Parathyroid adenoma (tissue), 2 donors: ENCODE measurements at regions not wholly inside any gene's neighbourhood (a gene's known extent, or its start where the extent isn't known, plus 50 kb on each side); places are given as distances from the start of the nearest gene placed in this dataset.

Experiments used
- H2AFZ ChIP-seq: fragments of 300-600 bp; sonication (generic); one replicate; pipeline ENCODE4 v1.7.0; 2017; ENCODE audit warnings: antibody characterized with exemption, mild to moderate bottlenecking
- H3K27ac ChIP-seq: fragments of 300-600 bp; sonication (generic); one replicate; pipeline ENCODE4 v1.7.0; 2017
- H3K27me3 ChIP-seq: fragments of 300-600 bp; sonication (generic); one replicate; pipeline ENCODE4 v1.7.0; 2017; ENCODE audit warnings: low read length; ENCODE audit not compliant: control insufficient read depth, insufficient read depth
- H3K36me3 ChIP-seq: fragments of 300-600 bp; sonication (generic); one replicate; pipeline ENCODE4 v1.7.0; 2017; ENCODE audit warnings: low read length; ENCODE audit not compliant: control insufficient read depth, insufficient read depth
- H3K4me1 ChIP-seq: fragments of 300-600 bp; sonication (generic); one replicate; pipeline ENCODE4 v1.7.0; 2017; ENCODE audit warnings: control low read depth
- H3K4me2 ChIP-seq: fragments of 300-600 bp; sonication (generic); one replicate; pipeline ENCODE4 v1.7.0; 2017; ENCODE audit warnings: low read length
- H3K4me3 ChIP-seq: fragments of 300-600 bp; sonication (generic); one replicate; pipeline ENCODE4 v1.7.0; 2017; ENCODE audit warnings: low read depth, low read length
- H3K79me2 ChIP-seq: fragments of 300-600 bp; sonication (generic); one replicate; pipeline ENCODE4 v1.7.0; 2017; ENCODE audit warnings: control low read depth
- H3K9ac ChIP-seq: fragments of 300-600 bp; sonication (generic); one replicate; pipeline ENCODE4 v1.7.0; 2017; ENCODE audit warnings: mild to moderate bottlenecking
- H3K9me3 ChIP-seq: fragments of 300-600 bp; sonication (generic); one replicate; pipeline ENCODE4 v1.7.0; 2017; ENCODE audit warnings: low read length; ENCODE audit not compliant: control insufficient read depth
- CTCF ChIP-seq: fragments of 300-600 bp; sonication (generic); IDR thresholded peaks from one replicate; pipeline ENCODE4 v1.7.0; 2017; ENCODE audit warnings: antibody characterized with exemption, mild to moderate bottlenecking
- donor health status: primary hyperparathyroidism.

DNA sequence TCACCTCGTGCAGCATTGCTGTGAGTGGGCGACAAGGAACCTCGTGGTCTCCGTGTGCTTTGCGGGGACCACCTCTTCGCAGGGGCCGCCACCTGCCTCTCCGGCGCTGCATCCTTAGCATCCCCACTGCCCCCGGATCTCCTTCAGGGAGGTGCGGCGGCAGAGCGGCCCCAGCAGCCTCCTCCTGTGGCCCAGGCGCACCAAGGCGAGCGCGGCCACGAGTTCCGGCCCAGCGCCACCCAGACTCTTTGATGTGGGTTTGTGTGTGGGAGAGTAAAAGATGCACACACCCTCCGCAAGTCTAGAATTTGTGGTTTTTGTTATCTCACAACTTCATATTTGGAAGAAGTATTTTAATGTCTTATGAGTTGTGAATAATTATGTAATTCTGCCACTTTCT lies 118.8 kb upstream of the DIO3 start:
- no peak overlapping the region for H3K4me3 ChIP-seq
- H3K36me3 ChIP-seq, result no peaks in the 10 kb centered on the region
- no peaks in the 10 kb centered on the region for H3K27me3 ChIP-seq
- H3K27ac ChIP-seq, result no peak overlapping the region
- no peak overlapping the region for H3K4me2 ChIP-seq
- H3K4me1 ChIP-seq, result no peaks in the 10 kb centered on the region
- H3K9me3 ChIP-seq, result no peaks in the 10 kb centered on the region
- H2AFZ ChIP-seq, result no peak overlapping the region
- no peaks in the 10 kb centered on the region for H3K79me2 ChIP-seq
- no peak overlapping the region for H3K9ac ChIP-seq
- TF ChIP-seq CTCF, result no peak

DNA sequence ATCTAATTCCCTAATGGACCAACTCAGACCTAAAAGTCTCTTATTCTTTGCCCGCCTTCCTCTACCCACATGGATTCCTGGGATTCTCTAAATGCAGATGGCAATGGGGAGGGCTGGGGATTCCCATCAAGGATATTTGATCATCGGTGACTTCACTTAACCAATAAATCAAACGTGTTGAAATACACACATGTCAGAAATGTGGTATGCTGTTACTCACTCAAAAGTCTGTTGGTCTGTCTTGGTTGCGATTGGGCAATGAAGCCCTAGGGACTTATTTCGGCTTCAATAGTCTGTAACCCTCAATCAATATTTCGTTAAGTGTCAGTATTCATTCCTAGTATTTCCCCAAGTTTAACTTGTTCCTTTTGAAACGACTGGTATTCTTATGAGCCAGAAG lies 117.2 kb upstream of the DIO3 start:
- Histone ChIP-seq H3K4me2 (no peak overlapping the region), H3K9me3 (no peaks in the 10 kb centered on the region), H2AFZ (no peak overlapping the region), H3K27me3 (no peaks in the 10 kb centered on the region), H3K79me2 (no peaks in the 10 kb centered on the region), H3K9ac (no peak overlapping the region), H3K4me3 (no peak overlapping the region), H3K36me3 (no peaks in the 10 kb centered on the region), H3K4me1 (no peaks in the 10 kb centered on the region), H3K27ac (no peak overlapping the region)
- no peak for TF ChIP-seq CTCF

DNA sequence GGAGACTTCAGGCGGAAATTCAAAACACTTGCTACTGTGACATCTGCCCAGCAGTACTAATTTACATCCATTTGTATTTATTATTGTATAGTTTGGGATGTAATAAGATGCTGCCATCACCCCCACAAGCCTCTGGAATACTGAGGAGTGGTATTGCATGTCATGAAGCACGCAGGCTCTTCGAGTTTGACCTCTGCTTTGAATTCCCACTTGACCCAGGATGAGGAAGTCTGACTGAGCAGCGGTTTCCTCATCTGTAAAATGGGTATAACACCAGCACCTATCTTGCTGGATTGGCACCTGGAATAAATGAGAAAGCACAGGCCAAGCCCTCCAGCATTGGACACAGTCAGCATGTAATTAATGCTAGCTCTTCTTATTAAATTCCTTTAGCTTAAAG lies 116.0 kb upstream of the DIO3 start:
- H3K4me3 ChIP-seq, result no peak overlapping the region
- H3K36me3 ChIP-seq, result no peaks in the 10 kb centered on the region
- no peak overlapping the region for H3K4me2 ChIP-seq
- no peaks in the 10 kb centered on the region for H3K9me3 ChIP-seq
- no peak overlapping the region for H2AFZ ChIP-seq
- TF ChIP-seq CTCF, result no peak
- no peaks in the 10 kb centered on the region for H3K79me2 ChIP-seq
- H3K9ac ChIP-seq, result no peak overlapping the region
- no peaks in the 10 kb centered on the region for H3K4me1 ChIP-seq
- H3K27ac ChIP-seq, result no peak overlapping the region
- H3K27me3 ChIP-seq, result no peaks in the 10 kb centered on the region

DNA sequence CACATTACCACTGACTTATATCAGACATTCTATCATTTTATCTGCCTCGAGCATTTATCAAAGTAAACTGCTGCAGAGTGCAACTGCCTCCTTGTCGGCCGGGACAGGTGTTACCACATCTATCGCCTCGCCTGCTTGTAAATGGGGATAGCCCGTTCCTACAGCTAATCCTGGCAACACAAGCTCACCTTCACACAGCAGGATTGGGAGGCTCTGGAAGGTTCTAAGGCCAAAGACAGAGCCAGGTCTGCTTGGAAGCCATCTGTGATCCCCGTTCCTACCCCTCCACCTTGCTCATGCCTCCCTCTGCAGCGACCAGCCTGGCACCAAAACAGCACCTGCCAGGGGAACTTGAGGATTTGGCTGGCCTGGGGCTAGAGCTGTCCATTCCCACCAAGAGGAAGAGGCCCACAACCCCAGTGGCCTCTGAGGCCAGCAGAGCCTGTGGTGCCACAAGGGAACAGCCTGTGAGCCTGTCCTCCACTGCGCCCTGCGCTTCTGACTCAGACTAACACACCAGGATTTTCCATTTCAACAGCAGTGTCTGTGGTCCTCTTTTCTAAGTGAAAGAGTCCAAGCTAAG lies 114.8 kb upstream of the DIO3 start:
- no peak overlapping the region for H3K9ac ChIP-seq
- H3K79me2 ChIP-seq, result no peaks in the 10 kb centered on the region
- H2AFZ ChIP-seq, result no peak overlapping the region
- no peak for TF ChIP-seq CTCF
- H3K9me3 ChIP-seq, result no peaks in the 10 kb centered on the region
- no peak overlapping the region for H3K27ac ChIP-seq
- no peak overlapping the region for H3K4me3 ChIP-seq
- no peak overlapping the region for H3K4me2 ChIP-seq
- H3K4me1 ChIP-seq, result no peaks in the 10 kb centered on the region
- H3K36me3 ChIP-seq, result no peaks in the 10 kb centered on the region
- H3K27me3 ChIP-seq, result no peaks in the 10 kb centered on the region

GRCh38 chr14:101449114-101449513 lies 112.2 kb upstream of the DIO3 start:
- no peak for TF ChIP-seq CTCF
- Histone ChIP-seq H2AFZ (no peak overlapping the region), H3K36me3 (no peaks in the 10 kb centered on the region), H3K79me2 (no peaks in the 10 kb centered on the region), H3K9ac (no peak overlapping the region), H3K4me3 (no peak overlapping the region), H3K9me3 (no peaks in the 10 kb centered on the region), H3K27ac (no peak overlapping the region), H3K27me3 (no peaks in the 10 kb centered on the region), H3K4me2 (no peak overlapping the region), H3K4me1 (no peaks in the 10 kb centered on the region)
